BLaER1 (cell line): ENCODE measurements at regions not wholly inside any gene's neighbourhood (a gene's known extent, or its start where the extent isn't known, plus 50 kb on each side); places are given as distances from the start of the nearest gene placed in this dataset.

Source experiments
- H3K27ac ChIP-seq: shearing (Covaris generic); formaldehyde crosslinking; 2 replicates; pipeline ENCODE4 v1.8.1; 2022
- H3K27me3 ChIP-seq: shearing (Covaris generic); formaldehyde crosslinking; 2 replicates; pipeline ENCODE4 v1.8.1; 2022
- H3K36me3 ChIP-seq: shearing (Covaris generic); formaldehyde crosslinking; 2 replicates; pipeline ENCODE4 v1.8.1; 2022
- H3K4me1 ChIP-seq: shearing (Covaris generic); formaldehyde crosslinking; 2 replicates; pipeline ENCODE4 v1.8.1; 2022
- H3K4me2 ChIP-seq: shearing (Covaris generic); formaldehyde crosslinking; 2 replicates; pipeline ENCODE4 v1.8.1; 2022
- H3K4me3 ChIP-seq: shearing (Covaris generic); formaldehyde crosslinking; 2 replicates; pipeline ENCODE4 v1.8.1; 2022
- H3K9ac ChIP-seq: shearing (Covaris generic); formaldehyde crosslinking; 2 replicates; pipeline ENCODE4 v1.8.1; 2022
- H3K9me3 ChIP-seq: shearing (Covaris generic); formaldehyde crosslinking; 2 replicates; pipeline ENCODE4 v1.8.1; 2022
- H4K20me1 ChIP-seq: shearing (Covaris generic); formaldehyde crosslinking; 2 replicates; pipeline ENCODE4 v1.8.1; 2022
- Cebpa-rat ChIP-seq: shearing (Covaris generic); IDR thresholded peaks from 2 replicates; pipeline ENCODE4 v1.8.1; 2022

GRCh38 chr6:94417363-94417762 is 998.0 kb upstream of the EPHA7 start:
- H3K4me1 ChIP-seq = no peaks in the 10 kb centered on the region
- no peaks in the 10 kb centered on the region for H4K20me1 ChIP-seq
- no peak overlapping the region for H3K4me3 ChIP-seq
- H3K9ac ChIP-seq = no peak overlapping the region
- H3K9me3 ChIP-seq = no peaks in the 10 kb centered on the region
- no peak overlapping the region for H3K27ac ChIP-seq
- TF ChIP-seq Cebpa-rat = no peak
- H3K4me2 ChIP-seq = no peak overlapping the region
- no peaks in the 10 kb centered on the region for H3K27me3 ChIP-seq
- H3K36me3 ChIP-seq = no peaks in the 10 kb centered on the region

DNA sequence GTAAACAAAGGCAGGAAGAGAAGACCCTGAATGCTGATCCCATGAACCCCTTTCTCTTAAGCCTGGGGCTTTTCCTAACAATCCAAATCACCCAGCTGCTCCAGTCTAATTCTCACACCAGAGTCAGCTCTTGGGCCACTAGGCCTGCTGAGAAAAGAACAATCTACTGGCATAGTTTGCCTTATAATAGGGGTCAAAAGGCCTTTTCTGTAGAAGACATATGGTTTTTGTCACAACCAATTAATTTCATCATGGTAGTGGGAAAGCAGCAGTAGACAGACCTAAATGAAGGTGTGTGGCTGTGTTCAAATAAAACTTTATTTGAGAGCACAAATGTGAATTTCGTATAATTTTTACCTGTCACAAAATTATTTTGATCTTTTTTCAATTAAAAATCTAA is 994.7 kb upstream of the EPHA7 start:
- no peak for TF ChIP-seq Cebpa-rat
- Histone ChIP-seq H3K36me3 (no peaks in the 10 kb centered on the region), H3K9ac (no peak overlapping the region), H3K4me2 (no peak overlapping the region), H3K9me3 (no peaks in the 10 kb centered on the region), H3K4me3 (no peak overlapping the region), H3K27ac (no peak overlapping the region), H4K20me1 (no peaks in the 10 kb centered on the region), H3K4me1 (no peaks in the 10 kb centered on the region), H3K27me3 (no peaks in the 10 kb centered on the region)

- no peak overlapping the region for H3K27ac ChIP-seq
- H3K27me3 ChIP-seq = no peaks in the 10 kb centered on the region
- no peaks in the 10 kb centered on the region for H3K36me3 ChIP-seq
- no peak overlapping the region for H3K9ac ChIP-seq
- no peak for TF ChIP-seq Cebpa-rat
- H3K9me3 ChIP-seq = no peaks in the 10 kb centered on the region
- no peaks in the 10 kb centered on the region for H4K20me1 ChIP-seq
- no peak overlapping the region for H3K4me3 ChIP-seq
- H3K4me2 ChIP-seq = no peak overlapping the region
- H3K4me1 ChIP-seq = no peaks in the 10 kb centered on the region
Observed at GRCh38 chr6:94401311-94401710, 982.0 kb upstream of the EPHA7 start.

DNA sequence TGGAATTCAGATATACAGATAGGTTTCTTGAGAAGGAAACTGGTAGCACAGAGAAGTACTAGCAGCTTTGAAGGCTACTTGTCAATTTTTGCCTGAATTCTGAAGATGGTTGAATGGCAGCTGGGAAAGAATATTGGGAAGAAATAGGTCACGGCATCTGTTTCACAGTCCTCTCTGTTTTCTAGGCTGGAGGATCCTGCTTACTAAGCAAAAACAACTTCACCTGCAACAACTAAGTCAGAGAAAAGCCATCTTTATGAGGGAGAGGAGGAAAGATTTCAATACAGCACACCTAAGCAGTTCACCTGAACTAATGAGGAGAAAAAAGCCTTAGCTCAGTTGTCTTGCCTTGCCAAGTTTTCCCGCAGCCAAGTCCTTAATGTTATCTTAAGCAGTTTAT is 975.5 kb upstream of the EPHA7 start:
- Histone ChIP-seq H3K4me2 (no peak overlapping the region), H3K4me3 (no peak overlapping the region), H3K27me3 (no peaks in the 10 kb centered on the region), H3K36me3 (no peaks in the 10 kb centered on the region), H4K20me1 (no peaks in the 10 kb centered on the region), H3K4me1 (no peaks in the 10 kb centered on the region), H3K9me3 (no peaks in the 10 kb centered on the region), H3K27ac (no peak overlapping the region), H3K9ac (no peak overlapping the region)
- no peak for TF ChIP-seq Cebpa-rat

GRCh38 chr6:94389218-94389617 is 969.9 kb upstream of the EPHA7 start:
- no peaks in the 10 kb centered on the region for H3K9me3 ChIP-seq
- H3K36me3 ChIP-seq = no peaks in the 10 kb centered on the region
- no peak for TF ChIP-seq Cebpa-rat
- H3K4me1 ChIP-seq = no peaks in the 10 kb centered on the region
- no peaks in the 10 kb centered on the region for H3K27me3 ChIP-seq
- no peaks in the 10 kb centered on the region for H4K20me1 ChIP-seq
- no peak overlapping the region for H3K27ac ChIP-seq
- no peak overlapping the region for H3K4me2 ChIP-seq
- H3K4me3 ChIP-seq = no peak overlapping the region
- no peak overlapping the region for H3K9ac ChIP-seq

GRCh38 chr6:94377835-94378234 is 958.5 kb upstream of the EPHA7 start:
- Histone ChIP-seq H3K9me3 (no peaks in the 10 kb centered on the region), H3K9ac (no peak overlapping the region), H3K36me3 (no peaks in the 10 kb centered on the region), H3K27me3 (no peaks in the 10 kb centered on the region), H3K4me1 (no peaks in the 10 kb centered on the region), H3K4me2 (no peak overlapping the region), H3K4me3 (no peak overlapping the region), H4K20me1 (no peaks in the 10 kb centered on the region), H3K27ac (no peak overlapping the region)
- TF ChIP-seq Cebpa-rat = no peak

DNA sequence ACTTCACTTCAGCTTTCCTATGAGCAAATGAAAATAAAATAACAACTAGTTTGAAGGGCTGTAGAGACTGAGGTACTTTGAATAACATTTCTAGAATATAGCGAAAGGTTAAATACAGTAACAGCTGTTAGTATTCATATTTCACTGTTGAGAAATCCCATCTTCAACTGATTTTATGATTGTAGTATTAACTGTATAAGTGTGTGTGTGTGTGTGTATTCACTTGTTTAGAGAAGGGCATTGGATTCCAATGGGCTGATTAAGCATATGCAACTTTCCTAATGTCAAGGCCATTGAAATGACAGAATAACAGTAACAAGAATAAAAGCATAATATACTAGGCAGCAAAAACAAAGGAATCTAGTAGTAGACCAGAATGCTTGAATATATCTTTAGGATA is 957.5 kb upstream of the EPHA7 start:
- H3K9me3 ChIP-seq = no peaks in the 10 kb centered on the region
- H3K9ac ChIP-seq = no peak overlapping the region
- no peaks in the 10 kb centered on the region for H3K4me1 ChIP-seq
- H3K4me2 ChIP-seq = no peak overlapping the region
- H3K27ac ChIP-seq = no peak overlapping the region
- H3K27me3 ChIP-seq = no peaks in the 10 kb centered on the region
- no peak overlapping the region for H3K4me3 ChIP-seq
- no peaks in the 10 kb centered on the region for H4K20me1 ChIP-seq
- no peak for TF ChIP-seq Cebpa-rat
- H3K36me3 ChIP-seq = no peaks in the 10 kb centered on the region

DNA sequence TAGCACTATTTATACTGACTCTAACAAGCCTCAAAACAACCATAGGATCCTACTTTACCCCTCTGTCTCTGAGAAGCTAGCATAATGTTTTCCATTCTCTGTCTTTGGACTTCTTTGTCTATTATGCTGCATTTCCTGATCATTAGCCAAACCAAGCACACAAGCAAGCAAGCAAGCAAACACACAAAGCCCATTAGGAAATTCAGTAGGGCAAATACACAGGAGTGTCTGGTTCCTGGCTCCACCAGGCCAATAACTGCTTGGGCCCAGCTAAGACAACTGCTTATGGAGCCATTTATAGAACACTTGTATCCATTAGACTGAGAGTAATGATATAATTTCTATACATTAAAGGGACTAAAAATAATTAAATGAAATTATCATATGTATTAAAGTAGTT is 952.9 kb upstream of the EPHA7 start:
- Histone ChIP-seq H3K27me3 (no peaks in the 10 kb centered on the region), H3K4me2 (no peak overlapping the region), H3K4me3 (no peak overlapping the region), H3K27ac (no peak overlapping the region), H3K4me1 (no peaks in the 10 kb centered on the region), H3K36me3 (no peaks in the 10 kb centered on the region), H4K20me1 (no peaks in the 10 kb centered on the region), H3K9me3 (no peaks in the 10 kb centered on the region), H3K9ac (no peak overlapping the region)
- TF ChIP-seq Cebpa-rat = no peak

DNA sequence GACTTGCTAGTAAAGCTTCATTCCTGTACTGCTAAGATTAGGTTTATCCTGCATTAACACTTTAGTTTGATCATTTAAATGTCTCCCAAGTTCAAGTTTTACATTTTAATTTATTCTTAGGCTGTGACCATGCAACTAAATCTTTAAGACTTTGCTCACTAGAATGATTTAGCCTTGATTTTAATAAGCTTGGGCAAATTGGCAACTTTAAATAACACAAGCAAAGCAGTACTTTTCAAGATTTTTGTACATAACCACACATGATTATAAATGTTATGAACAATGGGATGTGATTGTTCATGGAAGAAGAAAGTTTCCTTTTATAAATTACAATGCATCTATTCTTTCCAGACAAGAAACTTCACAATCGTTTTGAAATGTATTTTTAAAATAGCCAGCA is 948.0 kb upstream of the EPHA7 start:
- Histone ChIP-seq H3K4me1 (no peaks in the 10 kb centered on the region), H3K9ac (no peak overlapping the region), H3K9me3 (no peaks in the 10 kb centered on the region), H3K27me3 (no peaks in the 10 kb centered on the region), H4K20me1 (no peaks in the 10 kb centered on the region), H3K36me3 (no peaks in the 10 kb centered on the region), H3K4me3 (no peak overlapping the region), H3K4me2 (no peak overlapping the region), H3K27ac (no peak overlapping the region)
- TF ChIP-seq Cebpa-rat = no peak

DNA sequence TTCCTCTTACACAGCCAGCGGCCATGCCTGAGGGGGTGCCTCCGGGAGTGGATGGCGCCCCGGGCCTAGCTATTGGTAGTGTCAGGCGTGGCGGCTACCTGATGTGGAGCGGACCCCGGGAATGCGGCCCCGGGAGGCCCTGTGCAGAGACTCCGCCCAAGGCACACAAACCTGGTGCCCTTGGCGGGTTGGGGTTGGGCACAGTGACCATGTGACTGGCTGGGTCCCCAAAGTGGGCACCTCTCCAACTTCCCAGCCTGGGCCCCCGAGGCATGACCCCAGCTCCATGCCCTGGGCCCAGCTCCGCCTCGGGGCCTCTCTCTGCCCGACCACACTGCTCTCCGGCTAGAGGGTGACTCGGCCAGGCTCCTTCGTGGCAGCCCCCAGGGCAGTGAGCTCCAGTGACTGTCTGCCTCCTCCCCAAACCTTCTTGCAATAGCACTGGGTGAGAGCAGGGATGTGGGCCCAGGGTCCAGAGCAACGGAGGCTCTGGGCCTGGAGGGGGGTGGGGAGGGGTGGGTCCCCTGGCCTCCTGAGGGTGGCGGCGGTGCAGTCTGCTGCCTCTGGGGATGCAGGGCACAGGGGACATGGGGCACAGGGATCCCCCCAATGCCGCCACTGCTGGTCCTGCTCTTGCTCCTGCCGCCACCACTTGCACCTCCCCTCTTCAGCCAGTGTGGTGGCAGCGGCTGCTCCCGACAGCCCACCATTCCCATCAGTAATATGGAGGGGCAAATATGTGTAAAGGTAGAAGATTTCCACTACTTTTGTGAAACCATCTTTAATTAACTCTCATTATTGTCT is 942.9 kb upstream of the EPHA7 start:
- H3K4me3 ChIP-seq = no peak overlapping the region
- no peak for TF ChIP-seq Cebpa-rat

More for the DNA sequence above, 942.9 kb upstream of the EPHA7 start:
- Histone ChIP-seq H4K20me1 (no peaks in the 10 kb centered on the region), H3K36me3 (no peaks in the 10 kb centered on the region), H3K4me1 (no peaks in the 10 kb centered on the region), H3K27me3 (no peaks in the 10 kb centered on the region), H3K9me3 (no peaks in the 10 kb centered on the region), H3K9ac (no peak overlapping the region), H3K4me2 (no peak overlapping the region), H3K27ac (no peak overlapping the region)
